Trophoblast cell (in vitro differentiated cells and primary cell): ENCODE measurements at regions not wholly inside any gene's neighbourhood (a gene's known extent, or its start where the extent isn't known, plus 50 kb on each side); places are given as distances from the start of the nearest gene placed in this dataset.

Experiments used
- DNase-seq, 2 donors: peaks; one replicate each; pipeline ENCODE4 v3.0.0-alpha.2; 2016
- H2AFZ ChIP-seq: 2 replicates; pipeline ENCODE4 v1.6.1; 2013; ENCODE audit warnings: low read length, moderate library complexity, mild to moderate bottlenecking; ENCODE audit not compliant: insufficient read depth, poor library complexity
- H2AK5ac ChIP-seq: 2 replicates; pipeline ENCODE4 v1.6.1; 2013; ENCODE audit warnings: mild to moderate bottlenecking, low read length
- H2BK120ac ChIP-seq: 2 replicates; pipeline ENCODE4 v1.6.1; 2013; ENCODE audit warnings: low read length, mild to moderate bottlenecking, moderate library complexity; ENCODE audit not compliant: insufficient read depth, poor library complexity
- H2BK12ac ChIP-seq: 2 replicates; pipeline ENCODE4 v1.6.1; 2013; ENCODE audit warnings: mild to moderate bottlenecking, low read length, moderate library complexity
- H2BK5ac ChIP-seq: 2 replicates; pipeline ENCODE4 v1.6.1; 2013; ENCODE audit warnings: low read length, low read depth, moderate library complexity, mild to moderate bottlenecking; ENCODE audit not compliant: poor library complexity
- H3K14ac ChIP-seq: 2 replicates; pipeline ENCODE4 v1.6.1; 2013; ENCODE audit warnings: mild to moderate bottlenecking, low read length
- H3K18ac ChIP-seq: 2 replicates; pipeline ENCODE4 v1.6.1; 2013; ENCODE audit warnings: mild to moderate bottlenecking, low read length
- H3K23ac ChIP-seq: 2 replicates; pipeline ENCODE4 v1.6.1; 2013; ENCODE audit warnings: low read length
- H3K27ac ChIP-seq: 2 replicates; pipeline ENCODE4 v1.5.1; 2013; ENCODE audit warnings: low read depth, mild to moderate bottlenecking, inconsistent platforms, low read length, moderate library complexity
- H3K27me3 ChIP-seq: 2 replicates; pipeline ENCODE4 v1.6.1; 2013; ENCODE audit warnings: inconsistent platforms, mild to moderate bottlenecking, low read length, moderate library complexity; ENCODE audit not compliant: insufficient read depth
- H3K36me3 ChIP-seq, 2 experiments: 1 replicate in 1 of 2; 2 replicates in 1 of 2; pipeline ENCODE4 v1.6.1; 2013; ENCODE audit warnings: low read length in 2 of 2, mild to moderate bottlenecking in 2 of 2, moderate library complexity in 1 of 2; ENCODE audit not compliant: insufficient read depth in 2 of 2, control insufficient read depth in 1 of 2
- H3K4ac ChIP-seq: 2 replicates; pipeline ENCODE4 v1.6.1; 2013; ENCODE audit warnings: low read depth, mild to moderate bottlenecking, low read length, moderate library complexity
- H3K4me1 ChIP-seq, 2 experiments: 1 replicate in 1 of 2; 2 replicates in 1 of 2; pipeline ENCODE4 v1.6.1; 2013; ENCODE audit warnings: low read length in 2 of 2, mild to moderate bottlenecking in 2 of 2, moderate library complexity in 1 of 2; ENCODE audit not compliant: insufficient read depth in 2 of 2, control insufficient read depth in 1 of 2
- H3K4me2 ChIP-seq: 2 replicates; pipeline ENCODE4 v1.6.1; 2013; ENCODE audit warnings: inconsistent platforms, mild to moderate bottlenecking, low read length, moderate library complexity
- H3K4me3 ChIP-seq: 2 replicates; pipeline ENCODE4 v1.5.1; 2013; ENCODE audit warnings: mild to moderate bottlenecking, low read depth, low read length, inconsistent platforms
- H3K79me1 ChIP-seq: one replicate; pipeline ENCODE4 v1.6.1; 2013; ENCODE audit warnings: low read length
- H3K79me2 ChIP-seq: 2 replicates; pipeline ENCODE4 v1.6.1; 2013; ENCODE audit warnings: low read length, mild to moderate bottlenecking; ENCODE audit not compliant: control insufficient read depth, insufficient read depth, poor library complexity
- H3K9ac ChIP-seq: 2 replicates; pipeline ENCODE4 v1.6.1; 2013; ENCODE audit warnings: mild to moderate bottlenecking, low read length
- H3K9me3 ChIP-seq: 2 replicates; pipeline ENCODE4 v1.6.1; 2013; ENCODE audit warnings: low read depth, mild to moderate bottlenecking, control low read depth, inconsistent platforms, low read length; ENCODE audit not compliant: insufficient read depth
- H4K12ac ChIP-seq: 2 replicates; pipeline ENCODE4 v1.6.1; 2013; ENCODE audit warnings: low read depth, mild to moderate bottlenecking, low read length, moderate library complexity
- H4K8ac ChIP-seq: 2 replicates; pipeline ENCODE4 v1.6.1; 2013; ENCODE audit warnings: low read depth, mild to moderate bottlenecking, low read length, moderate library complexity
- H4K91ac ChIP-seq: one replicate; pipeline ENCODE4 v1.6.1; 2013; ENCODE audit warnings: low read depth, mild to moderate bottlenecking, low read length, moderate library complexity
- WGBS: extraction: QIAGEN DNeasy Blood & Tissue Kit; methylation state at CpG from one replicate; pipeline ENCODE4 v1.1.7; 2013; ENCODE audit warnings: missing lambda C conversion rate; ENCODE audit not compliant: insufficient read length, insufficient coverage; ENCODE audit errors: extremely low coverage; 5-methylcytosine and 5-hydroxymethylcytosine counted together

DNA sequence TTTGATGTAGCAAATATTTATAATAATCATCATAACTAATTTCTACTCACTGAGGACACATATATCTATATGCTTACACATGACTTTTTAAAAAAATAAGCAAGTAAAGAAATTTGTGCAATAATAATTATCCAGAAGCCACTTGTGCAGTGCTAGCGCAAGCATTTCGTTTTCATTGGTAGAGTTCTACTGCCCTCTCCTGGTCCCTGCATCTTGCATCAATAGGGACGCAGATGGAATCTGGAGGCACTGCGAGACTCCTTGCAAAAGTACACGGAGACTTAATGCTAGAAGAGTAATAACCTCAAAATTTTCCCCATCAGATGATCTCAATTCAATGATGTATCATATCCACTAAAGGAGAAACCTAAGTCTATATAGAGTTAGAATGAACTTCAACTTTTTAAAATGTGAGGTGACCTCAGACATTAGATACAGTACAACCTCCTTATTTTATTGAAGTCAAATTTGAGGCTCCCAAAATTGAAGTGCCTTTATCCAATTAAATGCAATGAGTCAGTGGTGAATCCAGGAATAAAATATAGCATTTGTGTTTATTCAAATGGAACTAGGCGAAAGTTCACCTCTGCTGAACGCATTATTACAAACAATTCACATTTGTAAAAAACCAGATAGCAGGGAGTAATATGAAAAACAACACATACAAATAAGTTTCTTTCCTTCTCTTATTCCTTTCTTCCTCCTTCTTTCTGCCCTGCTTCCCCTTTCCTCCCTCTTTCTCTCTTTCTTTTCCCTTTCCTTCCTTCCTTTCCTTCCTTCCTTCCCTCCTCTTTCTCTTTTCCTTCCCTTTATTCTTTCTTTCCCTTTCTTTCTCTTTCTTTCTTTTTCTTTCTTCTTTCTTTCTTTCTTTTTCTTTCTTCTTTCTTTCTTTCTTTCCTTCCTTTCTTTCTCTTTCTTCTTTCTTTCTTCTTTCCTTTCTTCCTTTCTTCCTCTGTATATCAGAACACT is 450.0 kb downstream of the ANKRD50 start:
- Histone ChIP-seq H3K9me3 (no peaks in the 10 kb centered on the region), H3K79me1 (no peaks in the 10 kb centered on the region), H3K4ac (no peak overlapping the region), H2BK5ac (no peak overlapping the region), H4K8ac (no peak overlapping the region), H3K9ac (no peak overlapping the region), H2BK12ac (no peak overlapping the region), H3K14ac (no peak overlapping the region), H3K4me2 (no peak overlapping the region), H3K79me2 (no peaks in the 10 kb centered on the region), H3K27me3 (no peaks in the 10 kb centered on the region), H3K23ac (no peak overlapping the region), H3K27ac (no peak overlapping the region), H2BK120ac (no peak overlapping the region), H3K18ac (no peak overlapping the region), H3K4me1 (no peaks in the 10 kb centered on the region), H3K4me3 (no peak overlapping the region), H3K36me3 (no peaks in the 10 kb centered on the region), H4K91ac (no peak overlapping the region), H2AK5ac (no peak overlapping the region), H2AFZ (no peak overlapping the region), H4K12ac (no peak overlapping the region)
- DNase-seq = peak; percentile 61 to 87
- no CpG with 5 or more reads among the region's 7 CpGs for WGBS

DNA sequence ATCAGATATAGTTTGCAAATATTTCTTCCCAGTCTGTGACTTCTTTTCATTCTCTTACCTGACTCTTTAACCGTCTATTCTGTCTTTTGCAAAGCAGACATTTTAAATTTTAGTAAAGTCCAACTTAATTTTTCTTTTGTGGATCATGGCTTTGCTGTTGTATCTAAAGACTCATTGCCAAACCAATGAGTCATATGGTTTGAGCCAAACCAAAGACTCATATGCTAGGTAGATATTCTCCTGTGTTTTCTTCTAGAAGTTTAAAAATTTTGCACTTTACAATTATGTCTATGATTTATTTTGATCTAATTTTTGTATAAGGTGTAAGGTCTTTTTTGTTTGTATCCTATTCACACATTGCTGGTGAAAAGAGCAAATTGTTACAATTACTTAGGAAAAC is 446.8 kb downstream of the ANKRD50 start:
- no CpG with 5 or more reads among the region's 1 CpG for WGBS

DNA sequence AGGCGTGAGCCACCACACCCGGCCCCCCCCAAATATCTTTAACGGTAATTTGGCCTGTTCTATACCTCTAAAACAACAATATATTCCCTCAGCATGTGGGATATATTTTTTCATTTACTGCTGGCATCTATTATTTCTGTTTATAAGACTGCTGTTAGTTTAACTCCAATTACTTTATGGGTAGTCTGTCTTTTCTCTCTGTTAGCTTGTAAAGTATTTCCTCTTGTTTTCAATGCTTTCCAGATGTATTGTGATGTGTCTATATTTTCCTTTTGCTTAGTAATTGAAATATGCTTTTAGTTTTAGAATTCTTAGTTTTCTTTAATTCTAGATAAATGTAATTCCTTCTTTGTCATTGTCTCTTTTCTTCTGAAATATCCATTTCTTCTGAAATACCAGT is 445.8 kb downstream of the ANKRD50 start:
- DNase-seq = no peak
- no peak overlapping the region for H4K91ac ChIP-seq
- H3K4me3 ChIP-seq = no peak overlapping the region
- H3K23ac ChIP-seq = no peak overlapping the region
- H3K18ac ChIP-seq = no peak overlapping the region
- H4K12ac ChIP-seq = no peak overlapping the region
- H3K27me3 ChIP-seq = no peaks in the 10 kb centered on the region
- H3K4me1 ChIP-seq = no peaks in the 10 kb centered on the region
- no peaks in the 10 kb centered on the region for H3K36me3 ChIP-seq
- H3K4me2 ChIP-seq = no peak overlapping the region
- H3K79me1 ChIP-seq = no peaks in the 10 kb centered on the region
- no peak overlapping the region for H2AFZ ChIP-seq
- no peak overlapping the region for H3K14ac ChIP-seq
- no peak overlapping the region for H4K8ac ChIP-seq
- H2BK12ac ChIP-seq = no peak overlapping the region
- no peak overlapping the region for H3K27ac ChIP-seq
- H2BK5ac ChIP-seq = no peak overlapping the region
- H3K4ac ChIP-seq = no peak overlapping the region
- no peak overlapping the region for H2BK120ac ChIP-seq
- no peaks in the 10 kb centered on the region for H3K79me2 ChIP-seq
- no peaks in the 10 kb centered on the region for H3K9me3 ChIP-seq
- no peak overlapping the region for H2AK5ac ChIP-seq
- no CpG with 5 or more reads among the region's 3 CpGs for WGBS
- no peak overlapping the region for H3K9ac ChIP-seq

More for the DNA sequence above, 446.8 kb downstream of the ANKRD50 start:
- Histone ChIP-seq H2AFZ (no peak overlapping the region), H3K18ac (no peak overlapping the region), H3K14ac (no peak overlapping the region), H3K27ac (no peak overlapping the region), H4K12ac (no peak overlapping the region), H4K91ac (no peak overlapping the region), H2BK12ac (no peak overlapping the region), H4K8ac (no peak overlapping the region), H3K4me1 (no peaks in the 10 kb centered on the region), H3K9me3 (no peaks in the 10 kb centered on the region), H2BK5ac (no peak overlapping the region), H3K4ac (no peak overlapping the region), H3K23ac (no peak overlapping the region), H2BK120ac (no peak overlapping the region), H3K4me2 (no peak overlapping the region), H3K36me3 (no peaks in the 10 kb centered on the region), H3K27me3 (no peaks in the 10 kb centered on the region), H3K79me2 (no peaks in the 10 kb centered on the region), H3K79me1 (no peaks in the 10 kb centered on the region), H2AK5ac (no peak overlapping the region), H3K9ac (no peak overlapping the region), H3K4me3 (no peak overlapping the region)
- DNase-seq = no peak

DNA sequence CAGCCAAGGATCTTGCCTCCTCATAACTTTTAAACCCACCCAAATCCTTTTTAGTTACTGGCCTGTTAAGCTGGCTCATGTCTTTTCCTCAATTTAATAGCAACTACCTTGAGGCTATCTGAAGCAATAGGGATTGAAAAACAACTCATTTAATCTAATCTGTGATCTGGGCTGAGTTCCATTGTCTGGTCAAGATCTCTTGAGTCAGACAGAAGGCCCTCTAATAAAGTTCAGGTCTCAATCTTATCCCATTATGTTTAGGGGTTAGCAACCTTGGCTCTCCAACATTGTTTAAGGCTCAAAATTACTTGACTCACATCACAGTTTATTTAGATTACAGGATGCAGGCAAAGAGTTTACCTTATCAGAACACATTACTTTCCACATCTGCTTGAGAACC is 436.1 kb downstream of the ANKRD50 start:
- Histone ChIP-seq H3K79me1 (peaks cover 29% of the 10 kb centered on the region), H4K12ac (no peak overlapping the region), H2AK5ac (no peak overlapping the region), H4K91ac (no peak overlapping the region), H3K36me3 (no peaks in the 10 kb centered on the region), H2AFZ (no peak overlapping the region), H3K14ac (no peak overlapping the region), H3K23ac (no peak overlapping the region), H3K4me2 (no peak overlapping the region), H4K8ac (no peak overlapping the region), H3K79me2 (no peaks in the 10 kb centered on the region), H3K27ac (peak overlapping the region; percentile 89), H3K9ac (no peak overlapping the region), H3K27me3 (no peaks in the 10 kb centered on the region), H3K4me1 (peaks cover 7 to 9% of the 10 kb centered on the region in 2 experiments), H3K9me3 (peaks cover 2% of the 10 kb centered on the region), H3K4me3 (no peak overlapping the region), H3K18ac (no peak overlapping the region), H3K4ac (no peak overlapping the region), H2BK12ac (no peak overlapping the region), H2BK120ac (no peak overlapping the region), H2BK5ac (no peak overlapping the region)
- DNase-seq = peak; percentile 38 to 92
